ENCODE measurements at regions not wholly inside any gene's neighbourhood (a gene's known extent, or its start where the extent isn't known, plus 50 kb on each side); places are given as distances from the start of the nearest gene placed in this dataset.
"Not testable (repeated sequence)": the region's sequence is repeated elsewhere in the genome, so short reads cannot be mapped to it uniquely, and the experiment has no call there.

GRCh38 chr5:99043257-99043656, 114.5 kb upstream of the CHD1 start:
- DNase-seq = not testable (repeated sequence)

DNA sequence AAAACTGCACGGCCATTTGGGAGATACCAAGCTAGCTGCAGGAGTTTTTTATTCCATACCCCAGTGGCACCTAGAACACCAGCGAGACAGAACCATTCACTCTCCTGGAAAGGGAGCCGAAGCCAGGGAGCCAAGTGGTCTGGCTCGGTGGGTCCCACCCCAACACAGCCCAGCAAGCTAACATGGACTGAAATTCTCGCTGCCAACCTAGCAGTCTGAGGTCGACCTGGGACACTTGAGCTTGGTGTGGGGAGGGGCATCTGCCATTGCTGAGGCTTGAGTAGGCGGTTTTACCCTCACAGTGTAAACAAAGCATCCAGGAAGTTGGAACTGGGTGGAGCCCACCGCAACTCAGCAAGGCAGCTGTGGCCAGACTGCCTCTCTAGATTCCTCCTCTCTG, 108.9 kb upstream of the CHD1 start:
- DNase-seq = peak; percentile 56 to 73

DNA sequence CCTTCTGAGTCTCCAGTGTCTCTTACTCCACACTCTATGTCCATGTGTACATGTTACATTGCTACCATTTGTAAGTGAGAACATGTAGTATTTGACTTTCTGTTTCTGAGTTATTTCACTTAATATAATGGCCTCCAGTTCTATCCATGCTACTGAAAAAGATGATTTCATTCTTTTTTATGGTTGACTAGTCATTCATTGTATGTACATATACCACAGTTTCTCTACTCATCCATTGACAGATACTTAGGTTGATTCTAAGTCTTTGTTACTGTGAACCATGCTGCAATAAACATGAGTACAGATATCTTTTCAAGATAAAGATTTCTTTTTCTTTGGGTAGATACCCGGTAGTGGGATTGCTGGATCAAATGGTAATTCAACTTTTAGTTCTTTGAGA, 107.1 kb upstream of the CHD1 start:
- no peak for DNase-seq

GRCh38 chr5:99034336-99034735, 105.5 kb upstream of the CHD1 start:
- DNase-seq = no peak

- DNase-seq = peak in 1 of 2 donors; percentile 43
Observed at GRCh38 chr5:99033014-99033900, 104.5 kb upstream of the CHD1 start.

DNA sequence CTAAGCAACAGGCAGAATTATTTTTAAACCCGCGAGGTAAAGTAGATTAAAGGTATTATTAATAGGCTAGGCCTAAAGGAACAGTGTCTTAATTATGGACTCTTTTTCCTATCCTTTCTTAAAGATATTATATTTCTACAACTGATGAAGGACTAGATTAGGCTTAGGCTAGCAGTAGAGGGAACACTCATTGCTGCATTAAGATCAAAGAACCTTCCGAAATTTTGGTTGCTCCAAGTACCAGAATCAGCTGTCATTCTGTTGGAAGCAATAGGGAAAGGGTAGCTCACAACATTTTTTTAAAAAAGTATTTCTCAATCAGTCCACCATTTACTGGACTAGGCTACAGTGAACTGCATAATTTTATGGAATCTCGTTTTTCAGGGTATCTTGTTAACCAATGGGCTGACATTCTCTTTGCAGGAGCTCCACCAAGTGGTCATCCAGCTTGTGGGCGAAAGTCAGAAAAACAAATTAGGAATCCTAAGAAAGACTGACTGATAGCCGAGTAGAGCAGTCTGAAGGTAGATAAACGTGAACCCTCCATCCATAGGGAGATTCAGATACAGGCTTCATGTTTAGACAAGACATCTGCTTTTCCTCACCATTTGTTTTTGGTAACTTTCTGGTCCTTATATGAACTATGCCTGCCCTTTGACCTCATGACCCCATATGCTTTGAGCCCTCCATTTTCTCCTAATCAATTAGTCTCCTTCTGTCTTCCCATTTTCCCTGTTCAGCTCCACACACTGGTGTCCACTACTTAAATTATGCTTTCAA, 103.6 kb upstream of the CHD1 start:
- peak; percentile 50 to 52 for DNase-seq

- DNase-seq = no peak
Observed at GRCh38 chr5:99030906-99031440, 102.2 kb upstream of the CHD1 start.

DNA sequence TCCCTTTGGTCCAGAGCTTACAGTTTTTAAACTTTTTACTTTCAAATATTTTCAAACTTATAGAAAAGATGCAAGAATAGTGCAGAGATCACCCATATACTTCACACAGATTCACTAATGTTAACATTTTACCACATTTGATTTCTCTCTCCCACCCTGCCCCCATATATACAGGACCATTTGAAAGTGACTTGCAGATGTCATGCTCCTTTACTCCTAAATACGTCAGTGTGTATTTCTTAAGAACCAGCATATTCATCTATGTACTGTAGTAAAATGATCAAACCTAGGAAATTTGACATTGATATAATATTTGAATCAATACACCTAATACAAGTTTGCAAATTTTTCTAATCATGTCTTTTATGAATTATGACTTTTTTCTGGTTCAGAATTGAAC, 100.4 kb upstream of the CHD1 start:
- no peak for DNase-seq

DNA sequence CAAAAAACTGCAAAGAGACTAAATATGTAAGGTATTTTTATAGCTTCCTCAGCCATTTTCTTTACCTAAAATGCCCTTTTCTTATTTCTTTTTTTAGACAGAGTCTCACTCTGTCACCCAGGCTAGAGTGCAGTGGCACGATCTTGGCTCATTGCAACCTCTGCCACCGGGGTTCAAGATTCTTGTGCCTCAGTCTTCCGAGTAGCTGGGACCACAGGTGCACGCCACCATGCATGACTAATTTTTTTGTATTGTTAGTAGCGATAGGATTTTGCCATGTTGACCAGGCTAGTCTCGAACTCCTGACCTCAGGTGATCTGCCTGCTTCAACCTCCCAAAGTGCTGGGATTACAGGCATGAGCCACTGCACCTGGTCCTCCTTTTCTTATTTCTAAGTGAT, 99.4 kb upstream of the CHD1 start:
- not testable (repeated sequence) for DNase-seq

- DNase-seq = no peak
Observed at GRCh38 chr5:99025298-99026045, 96.7 kb upstream of the CHD1 start.

GRCh38 chr5:99023330-99023729, 94.5 kb upstream of the CHD1 start:
- DNase-seq = no peak

DNA sequence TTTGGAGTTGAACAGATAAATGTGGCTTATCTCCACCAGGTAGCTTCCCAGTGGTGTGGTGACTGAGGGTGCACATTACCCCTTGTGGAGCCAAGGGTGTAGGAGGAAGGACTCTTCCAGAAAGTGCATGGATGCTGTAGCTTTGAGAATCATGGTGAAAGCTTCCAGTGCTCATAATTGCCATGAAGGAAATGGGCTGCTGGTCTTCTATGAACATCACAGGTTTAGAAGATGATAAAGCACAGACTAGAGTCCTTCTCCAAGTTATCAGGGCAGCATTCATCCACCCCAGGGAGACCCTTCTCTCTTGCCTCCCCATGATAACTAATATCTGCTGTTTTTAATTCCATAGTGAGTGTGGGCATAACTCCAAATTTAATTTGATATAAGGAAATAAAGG, 93.4 kb upstream of the CHD1 start:
- DNase-seq = no peak

DNA sequence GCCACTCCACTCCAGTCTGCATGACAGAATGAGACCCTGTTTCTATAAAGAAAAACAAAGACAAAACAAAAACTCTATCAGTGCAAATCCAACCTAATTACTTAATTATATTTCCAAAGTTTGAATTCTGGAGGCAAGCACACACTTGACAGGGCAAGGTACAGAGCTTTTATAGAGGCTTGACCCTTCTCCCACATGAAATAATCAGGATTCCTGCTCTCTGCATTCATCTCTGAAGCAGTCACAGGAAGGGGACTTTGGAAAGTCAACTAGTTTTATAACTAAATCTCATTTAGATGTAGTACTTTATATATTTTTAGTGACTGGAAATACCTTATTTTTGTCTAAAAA, 91.9 kb upstream of the CHD1 start:
- no peak for DNase-seq

- no peak for DNase-seq
Observed at GRCh38 chr5:99019812-99020697, 91.2 kb upstream of the CHD1 start.

GRCh38 chr5:99019254-99019653, 90.4 kb upstream of the CHD1 start:
- no peak for DNase-seq

DNA sequence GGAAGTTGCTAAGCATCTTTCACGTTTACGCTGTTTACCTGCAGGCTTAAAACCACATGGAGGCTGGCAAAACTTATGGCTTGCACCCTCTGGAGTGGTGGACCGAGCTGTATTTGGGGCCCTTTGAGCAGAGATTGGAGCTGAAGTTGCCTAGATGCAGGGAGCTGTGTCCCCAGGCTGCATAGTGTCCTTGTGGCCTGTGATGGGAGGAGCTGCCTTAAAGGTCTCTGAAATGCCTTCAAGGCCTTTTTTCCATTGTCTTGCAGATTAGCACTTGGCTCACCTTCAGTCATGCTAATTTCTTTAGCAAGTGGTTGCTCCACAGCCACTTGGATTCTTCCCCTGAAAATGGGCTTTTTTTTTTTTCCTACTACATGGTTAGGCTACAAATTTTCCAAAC, 81.5 kb upstream of the CHD1 start:
- no peak for DNase-seq

GRCh38 chr5:99008009-99008408, 79.2 kb upstream of the CHD1 start:
- DNase-seq = not testable (repeated sequence)

DNA sequence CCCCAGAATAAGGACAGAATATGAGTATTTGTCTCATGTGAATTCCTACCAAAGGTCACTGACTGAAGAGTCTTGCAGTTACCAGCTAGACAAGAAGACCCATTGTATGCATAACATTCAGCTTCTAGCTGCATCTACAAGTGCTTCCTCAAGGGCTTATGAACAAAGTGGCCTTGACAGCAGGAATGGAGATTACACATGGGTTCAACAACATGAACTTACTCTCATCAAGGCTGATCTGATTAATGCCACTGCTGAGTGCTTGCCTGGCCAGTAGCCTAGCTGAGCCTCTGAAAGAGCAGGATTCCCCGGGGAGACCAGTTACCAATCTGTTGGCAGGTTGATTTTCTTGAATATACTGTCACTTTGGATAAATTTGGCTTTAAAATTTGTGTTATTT, 76.7 kb upstream of the CHD1 start:
- no peak for DNase-seq

- DNase-seq = peak; percentile 40 to 50
Observed at GRCh38 chr5:99004960-99005359, 76.2 kb upstream of the CHD1 start.

GRCh38 chr5:99000876-99001275, 72.1 kb upstream of the CHD1 start:
- no peak for DNase-seq

GRCh38 chr5:99000221-99000620, 71.4 kb upstream of the CHD1 start:
- DNase-seq = no peak

DNA sequence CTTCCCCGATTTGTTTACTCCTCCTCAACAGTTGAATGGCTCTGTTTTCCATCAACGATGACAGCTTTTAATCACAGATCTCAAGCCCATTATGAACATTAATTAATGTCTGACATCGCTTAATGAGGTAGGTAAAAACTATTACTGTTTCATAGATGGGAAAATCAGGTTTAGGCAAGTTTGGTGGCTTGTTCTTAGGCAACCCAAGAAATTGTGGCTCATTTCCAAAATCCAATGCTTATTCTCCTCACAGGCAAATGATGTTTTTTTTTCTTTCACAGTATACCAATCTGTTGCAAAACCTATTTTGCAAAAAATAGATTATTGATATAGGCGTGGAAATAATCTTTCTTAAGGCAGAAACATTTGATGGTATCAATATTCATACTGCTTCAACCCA, 70.8 kb upstream of the CHD1 start:
- no peak for DNase-seq
